GM23338 (cell line): ENCODE measurements at regions not wholly inside any gene's neighbourhood (a gene's known extent, or its start where the extent isn't known, plus 50 kb on each side); places are given as distances from the start of the nearest gene placed in this dataset.

Experiments
- ATAC-seq: fragments of 200-7000 bp; cut with Tn5 transposase; 3 replicates; pipeline ENCODE4 v1.9.1; 2020
- DNase-seq: peaks from one replicate; pipeline ENCODE4 v3.0.0-alpha.2; 2015; ENCODE audit warnings: low spot score
- H2AFZ ChIP-seq: fragments of 200-600 bp; sonication (generic); 2 replicates; pipeline ENCODE4 v1.8.0; 2016; ENCODE audit warnings: antibody characterized with exemption, mild to moderate bottlenecking, moderate library complexity
- H3F3A ChIP-seq: fragments of 200-600 bp; sonication (generic); replicated peaks from 2 replicates; pipeline ENCODE4 v1.8.0; 2017; ENCODE audit warnings: antibody characterized with exemption, mixed run types, low read depth
- H3K27ac ChIP-seq: fragments of 200-600 bp; sonication (generic); 2 replicates; pipeline ENCODE4 v1.6.1; 2016; ENCODE audit warnings: low read depth
- H3K27me3 ChIP-seq: fragments of 200-600 bp; sonication (generic); 2 replicates; pipeline ENCODE4 v1.8.0; 2016; ENCODE audit warnings: mild to moderate bottlenecking, mixed run types, moderate library complexity; ENCODE audit not compliant: insufficient read depth
- H3K36me3 ChIP-seq: fragments of 200-600 bp; sonication (generic); 2 replicates; pipeline ENCODE4 v1.8.0; 2016; ENCODE audit warnings: mild to moderate bottlenecking; ENCODE audit not compliant: insufficient read depth
- H3K4me1 ChIP-seq: fragments of 200-600 bp; sonication (generic); 2 replicates; pipeline ENCODE4 v1.8.0; 2016; ENCODE audit warnings: mild to moderate bottlenecking, moderate library complexity; ENCODE audit not compliant: insufficient read depth
- H3K4me2 ChIP-seq: fragments of 200-600 bp; sonication (generic); 2 replicates; pipeline ENCODE4 v1.7.1; 2017; ENCODE audit warnings: mixed run types
- H3K4me3 ChIP-seq: fragments of 200-600 bp; sonication (generic); 2 replicates; pipeline ENCODE4 v1.6.1; 2016; ENCODE audit warnings: mixed run types
- H3K79me2 ChIP-seq: fragments of 200-600 bp; sonication (generic); replicated peaks from 2 replicates; pipeline ENCODE4 v1.8.0; 2017; ENCODE audit warnings: mild to moderate bottlenecking; ENCODE audit not compliant: insufficient read depth
- H3K9me2 ChIP-seq: fragments of 200-600 bp; sonication (generic); 2 replicates; pipeline ENCODE4 v1.8.0; 2017; ENCODE audit not compliant: insufficient read depth
- H4K20me1 ChIP-seq: fragments of 200-600 bp; sonication (generic); replicated peaks from 2 replicates; pipeline ENCODE4 v1.8.0; 2017; ENCODE audit warnings: mild to moderate bottlenecking; ENCODE audit not compliant: insufficient read depth
- H3K27ac Mint-ChIP-seq: 2 replicates; pipeline ENCODE4 v1.8.0; 2020; ENCODE audit warnings: inconsistent platforms, mild to moderate bottlenecking, moderate library complexity, mixed read lengths
- H3K27me3 Mint-ChIP-seq: 3 replicates; pipeline ENCODE4 v1.8.0; 2022; ENCODE audit warnings: low read depth, mild to moderate bottlenecking, moderate library complexity, mixed read lengths, inconsistent platforms; ENCODE audit not compliant: insufficient read depth, poor library complexity
- H3K36me3 Mint-ChIP-seq: 3 replicates; pipeline ENCODE4 v1.8.0; 2021; ENCODE audit warnings: low read depth, mild to moderate bottlenecking, inconsistent platforms, moderate library complexity, mixed read lengths
- H3K4me1 Mint-ChIP-seq: 3 replicates; pipeline ENCODE4 v1.8.0; 2020; ENCODE audit warnings: mild to moderate bottlenecking, inconsistent platforms, mixed read lengths
- H3K4me3 Mint-ChIP-seq: 3 replicates; pipeline ENCODE4 v1.8.0; 2021; ENCODE audit warnings: moderate library complexity, mild to moderate bottlenecking, inconsistent platforms, mixed read lengths
- H3K9me3 Mint-ChIP-seq: 3 replicates; pipeline ENCODE4 v1.8.0; 2020; ENCODE audit warnings: moderate library complexity, mild to moderate bottlenecking, inconsistent platforms, mixed read lengths
- CREB1 ChIP-seq: fragments of 250-450 bp; sonication (Bioruptor Pico); IDR thresholded peaks from 2 replicates; pipeline ENCODE4 v1.5.0; 2020; ENCODE audit warnings: low read depth, mild to moderate bottlenecking, moderate library complexity
- EZH2phosphoT487 ChIP-seq: fragments of 200-600 bp; sonication (generic); IDR thresholded peaks from one replicate; pipeline ENCODE4 v1.8.1; 2018; ENCODE audit warnings: antibody characterized with exemption; ENCODE audit not compliant: unreplicated experiment
- NANOG ChIP-seq: IDR thresholded peaks from 2 replicates; pipeline ENCODE4 v1.6.1; 2016; ENCODE audit warnings: antibody characterized with exemption, borderline replicate concordance
- POLR2AphosphoS5 ChIP-seq: IDR thresholded peaks from 2 replicates; pipeline ENCODE4 v1.6.1; 2016; ENCODE audit warnings: antibody characterized with exemption, low read depth
- ZNF331 ChIP-seq: fragments of 250-450 bp; sonication (Bioruptor Pico); IDR thresholded peaks from 2 replicates; pipeline ENCODE4 v1.5.0; 2020; ENCODE audit warnings: low read depth, mild to moderate bottlenecking, moderate library complexity
- TF ChIP-seq, protein P1 (sequence below): fragments of 250-450 bp; sonication (Bioruptor Pico); IDR thresholded peaks from 2 replicates; pipeline ENCODE4 v1.5.0; 2020; ENCODE audit warnings: mild to moderate bottlenecking, moderate library complexity
- TF ChIP-seq, protein P2 (sequence below), 2 experiments: fragments of 200-600 bp in 1 of 2; sonication (generic) in 1 of 2; conservative IDR thresholded peaks; 2 replicates each; pipeline versions ENCODE4 v1.5.1 to v1.6.1; 2016 to 2017; ENCODE audit warnings: antibody characterized with exemption in 2 of 2, low read depth in 2 of 2, mild to moderate bottlenecking in 2 of 2, moderate library complexity in 1 of 2

DNA sequence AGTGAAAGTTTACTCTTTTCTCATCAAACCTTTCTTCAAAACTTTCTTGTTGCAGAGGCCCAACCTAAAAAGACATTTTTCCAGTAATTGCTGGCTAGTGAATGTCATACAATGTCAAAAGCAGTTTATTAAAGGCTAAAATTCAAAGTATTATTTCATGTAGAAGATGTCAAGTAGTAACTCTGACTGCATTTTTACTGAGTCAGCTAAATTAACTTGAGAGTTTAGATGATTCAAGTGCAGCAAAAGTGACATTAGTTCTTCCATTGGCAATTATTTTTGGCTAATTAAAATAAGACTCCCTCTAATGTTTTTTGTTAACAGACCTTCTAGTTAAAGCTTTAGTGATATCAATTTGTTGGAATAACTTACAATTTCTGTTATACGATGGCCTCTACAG is 1438.5 kb downstream of the GRIK2 start:
- Mint-ChIP-seq H3K4me1 (no peaks in the 10 kb centered on the region), H3K9me3 (no peaks in the 10 kb centered on the region), H3K27ac (no peak overlapping the region), H3K27me3 (no peaks in the 10 kb centered on the region), H3K36me3 (no peaks in the 10 kb centered on the region), H3K4me3 (no peak overlapping the region)
- Histone ChIP-seq H2AFZ (no peak overlapping the region), H3K36me3 (no peaks in the 10 kb centered on the region), H3K4me1 (no peaks in the 10 kb centered on the region), H3F3A (no peaks in the 10 kb centered on the region), H3K27me3 (no peaks in the 10 kb centered on the region), H3K9me2 (no peaks in the 10 kb centered on the region), H3K79me2 (no peaks in the 10 kb centered on the region), H3K4me3 (no peak overlapping the region), H3K27ac (no peak overlapping the region), H3K4me2 (no peak overlapping the region), H4K20me1 (no peaks in the 10 kb centered on the region)
- DNase-seq: no peak
- TF ChIP-seq ZNF331 (CRISPR knock-in tag) (no peak), POLR2AphosphoS5 (no peak), NANOG (no peak)
- TF ChIP-seq, protein P1, sequence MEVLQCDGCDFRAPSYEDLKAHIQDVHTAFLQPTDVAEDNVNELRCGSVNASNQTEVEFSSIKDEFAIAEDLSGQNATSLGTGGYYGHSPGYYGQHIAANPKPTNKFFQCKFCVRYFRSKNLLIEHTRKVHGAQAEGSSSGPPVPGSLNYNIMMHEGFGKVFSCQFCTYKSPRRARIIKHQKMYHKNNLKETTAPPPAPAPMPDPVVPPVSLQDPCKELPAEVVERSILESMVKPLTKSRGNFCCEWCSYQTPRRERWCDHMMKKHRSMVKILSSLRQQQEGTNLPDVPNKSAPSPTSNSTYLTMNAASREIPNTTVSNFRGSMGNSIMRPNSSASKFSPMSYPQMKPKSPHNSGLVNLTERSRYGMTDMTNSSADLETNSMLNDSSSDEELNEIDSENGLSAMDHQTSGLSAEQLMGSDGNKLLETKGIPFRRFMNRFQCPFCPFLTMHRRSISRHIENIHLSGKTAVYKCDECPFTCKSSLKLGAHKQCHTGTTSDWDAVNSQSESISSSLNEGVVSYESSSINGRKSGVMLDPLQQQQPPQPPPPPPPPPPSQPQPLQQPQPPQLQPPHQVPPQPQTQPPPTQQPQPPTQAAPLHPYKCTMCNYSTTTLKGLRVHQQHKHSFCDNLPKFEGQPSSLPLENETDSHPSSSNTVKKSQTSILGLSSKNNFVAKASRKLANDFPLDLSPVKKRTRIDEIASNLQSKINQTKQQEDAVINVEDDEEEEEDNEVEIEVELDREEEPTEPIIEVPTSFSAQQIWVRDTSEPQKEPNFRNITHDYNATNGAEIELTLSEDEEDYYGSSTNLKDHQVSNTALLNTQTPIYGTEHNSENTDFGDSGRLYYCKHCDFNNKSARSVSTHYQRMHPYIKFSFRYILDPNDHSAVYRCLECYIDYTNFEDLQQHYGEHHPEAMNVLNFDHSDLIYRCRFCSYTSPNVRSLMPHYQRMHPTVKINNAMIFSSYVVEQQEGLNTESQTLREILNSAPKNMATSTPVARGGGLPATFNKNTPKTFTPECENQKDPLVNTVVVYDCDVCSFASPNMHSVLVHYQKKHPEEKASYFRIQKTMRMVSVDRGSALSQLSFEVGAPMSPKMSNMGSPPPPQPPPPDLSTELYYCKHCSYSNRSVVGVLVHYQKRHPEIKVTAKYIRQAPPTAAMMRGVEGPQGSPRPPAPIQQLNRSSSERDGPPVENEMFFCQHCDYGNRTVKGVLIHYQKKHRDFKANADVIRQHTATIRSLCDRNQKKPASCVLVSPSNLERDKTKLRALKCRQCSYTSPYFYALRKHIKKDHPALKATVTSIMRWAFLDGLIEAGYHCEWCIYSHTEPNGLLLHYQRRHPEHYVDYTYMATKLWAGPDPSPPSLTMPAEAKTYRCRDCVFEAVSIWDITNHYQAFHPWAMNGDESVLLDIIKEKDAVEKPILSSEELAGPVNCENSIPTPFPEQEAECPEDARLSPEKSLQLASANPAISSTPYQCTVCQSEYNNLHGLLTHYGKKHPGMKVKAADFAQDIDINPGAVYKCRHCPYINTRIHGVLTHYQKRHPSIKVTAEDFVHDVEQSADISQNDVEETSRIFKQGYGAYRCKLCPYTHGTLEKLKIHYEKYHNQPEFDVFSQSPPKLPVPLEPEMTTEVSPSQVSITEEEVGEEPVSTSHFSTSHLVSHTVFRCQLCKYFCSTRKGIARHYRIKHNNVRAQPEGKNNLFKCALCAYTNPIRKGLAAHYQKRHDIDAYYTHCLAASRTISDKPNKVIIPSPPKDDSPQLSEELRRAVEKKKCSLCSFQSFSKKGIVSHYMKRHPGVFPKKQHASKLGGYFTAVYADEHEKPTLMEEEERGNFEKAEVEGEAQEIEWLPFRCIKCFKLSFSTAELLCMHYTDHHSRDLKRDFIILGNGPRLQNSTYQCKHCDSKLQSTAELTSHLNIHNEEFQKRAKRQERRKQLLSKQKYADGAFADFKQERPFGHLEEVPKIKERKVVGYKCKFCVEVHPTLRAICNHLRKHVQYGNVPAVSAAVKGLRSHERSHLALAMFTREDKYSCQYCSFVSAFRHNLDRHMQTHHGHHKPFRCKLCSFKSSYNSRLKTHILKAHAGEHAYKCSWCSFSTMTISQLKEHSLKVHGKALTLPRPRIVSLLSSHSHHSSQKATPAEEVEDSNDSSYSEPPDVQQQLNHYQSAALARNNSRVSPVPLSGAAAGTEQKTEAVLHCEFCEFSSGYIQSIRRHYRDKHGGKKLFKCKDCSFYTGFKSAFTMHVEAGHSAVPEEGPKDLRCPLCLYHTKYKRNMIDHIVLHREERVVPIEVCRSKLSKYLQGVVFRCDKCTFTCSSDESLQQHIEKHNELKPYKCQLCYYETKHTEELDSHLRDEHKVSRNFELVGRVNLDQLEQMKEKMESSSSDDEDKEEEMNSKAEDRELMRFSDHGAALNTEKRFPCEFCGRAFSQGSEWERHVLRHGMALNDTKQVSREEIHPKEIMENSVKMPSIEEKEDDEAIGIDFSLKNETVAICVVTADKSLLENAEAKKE (CRISPR knock-in tag): no peak
- ATAC-seq: no peak

DNA sequence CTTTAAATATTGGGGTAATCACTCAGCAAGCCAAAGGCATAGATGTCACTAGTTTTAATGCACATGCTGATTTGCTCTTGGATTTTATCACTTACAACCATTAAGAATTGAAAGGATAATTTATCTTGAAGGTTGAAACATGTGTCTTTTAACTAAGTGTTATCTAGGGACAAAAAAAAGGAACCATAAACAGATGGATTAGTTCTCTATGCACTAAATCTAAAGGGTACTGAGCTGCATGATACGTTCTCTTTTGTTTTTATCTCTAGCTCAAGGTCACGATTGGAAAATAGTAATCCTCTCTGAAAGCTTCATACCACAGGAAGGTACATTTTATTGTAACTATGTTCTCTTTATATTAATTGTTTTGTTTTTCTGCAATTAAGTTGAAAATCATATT is 1426.6 kb downstream of the GRIK2 start:
- H3K36me3 Mint-ChIP-seq: no peaks in the 10 kb centered on the region
- no peaks in the 10 kb centered on the region for H3K27me3 ChIP-seq
- H2AFZ ChIP-seq: no peak overlapping the region
- no peak overlapping the region for H3K4me3 Mint-ChIP-seq
- H3F3A ChIP-seq: no peaks in the 10 kb centered on the region
- TF ChIP-seq NANOG: no peak
- no peak for TF ChIP-seq ZNF331 (CRISPR knock-in tag)
- TF ChIP-seq, protein P2, sequence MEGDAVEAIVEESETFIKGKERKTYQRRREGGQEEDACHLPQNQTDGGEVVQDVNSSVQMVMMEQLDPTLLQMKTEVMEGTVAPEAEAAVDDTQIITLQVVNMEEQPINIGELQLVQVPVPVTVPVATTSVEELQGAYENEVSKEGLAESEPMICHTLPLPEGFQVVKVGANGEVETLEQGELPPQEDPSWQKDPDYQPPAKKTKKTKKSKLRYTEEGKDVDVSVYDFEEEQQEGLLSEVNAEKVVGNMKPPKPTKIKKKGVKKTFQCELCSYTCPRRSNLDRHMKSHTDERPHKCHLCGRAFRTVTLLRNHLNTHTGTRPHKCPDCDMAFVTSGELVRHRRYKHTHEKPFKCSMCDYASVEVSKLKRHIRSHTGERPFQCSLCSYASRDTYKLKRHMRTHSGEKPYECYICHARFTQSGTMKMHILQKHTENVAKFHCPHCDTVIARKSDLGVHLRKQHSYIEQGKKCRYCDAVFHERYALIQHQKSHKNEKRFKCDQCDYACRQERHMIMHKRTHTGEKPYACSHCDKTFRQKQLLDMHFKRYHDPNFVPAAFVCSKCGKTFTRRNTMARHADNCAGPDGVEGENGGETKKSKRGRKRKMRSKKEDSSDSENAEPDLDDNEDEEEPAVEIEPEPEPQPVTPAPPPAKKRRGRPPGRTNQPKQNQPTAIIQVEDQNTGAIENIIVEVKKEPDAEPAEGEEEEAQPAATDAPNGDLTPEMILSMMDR (conservative IDR thresholded peaks at IDR 0.05; ENCODE audit: low read depth in 2 of 2): no peak
- no peak for TF ChIP-seq CREB1
- no peak for TF ChIP-seq EZH2phosphoT487
- H3K27ac Mint-ChIP-seq: no peak overlapping the region
- DNase-seq (no peak), ATAC-seq (no peak)
- H3K79me2 ChIP-seq: no peaks in the 10 kb centered on the region
- H3K27ac ChIP-seq: no peak overlapping the region
- H3K9me2 ChIP-seq: no peaks in the 10 kb centered on the region
- no peaks in the 10 kb centered on the region for H3K36me3 ChIP-seq
- no peaks in the 10 kb centered on the region for H4K20me1 ChIP-seq
- H3K9me3 Mint-ChIP-seq: no peaks in the 10 kb centered on the region; the same call in 2 of the 3 replicates
- H3K4me1 ChIP-seq: no peaks in the 10 kb centered on the region
- no peak overlapping the region for H3K4me2 ChIP-seq
- H3K4me3 ChIP-seq: no peak overlapping the region
- H3K27me3 Mint-ChIP-seq: no peaks in the 10 kb centered on the region
- H3K4me1 Mint-ChIP-seq: no peaks in the 10 kb centered on the region
